ENCODE measurements at regions not wholly inside any gene's neighbourhood (a gene's known extent, or its start where the extent isn't known, plus 50 kb on each side); places are given as distances from the start of the nearest gene placed in this dataset.

DNA sequence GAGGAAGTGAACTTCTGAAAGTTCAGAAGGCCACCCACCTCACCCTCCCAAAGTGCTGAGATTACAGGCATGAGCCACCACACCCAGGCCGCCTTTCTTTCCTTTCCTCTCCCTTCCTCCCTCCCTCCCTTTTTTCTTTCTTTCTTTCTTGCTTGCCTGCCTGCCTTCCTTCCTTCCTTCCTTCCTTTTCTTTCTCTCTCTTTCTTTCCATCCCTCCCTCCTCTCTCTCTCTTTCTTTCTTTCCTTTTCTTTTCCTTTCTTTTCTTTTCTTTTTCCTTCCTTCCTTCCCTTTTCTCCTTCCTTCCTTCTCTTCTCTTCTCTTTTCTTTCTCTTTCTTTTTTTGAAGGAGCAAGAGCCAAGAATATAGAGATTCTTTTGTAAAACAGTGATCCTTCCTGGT lies 208.3 kb upstream of the HMGA2 start:
- ATAC-seq (no peak), DNase-seq (ENCODE audit: low read depth, low spot score) (no peak)
- H3K4me3 ChIP-seq (ENCODE audit: low read depth in 2 of 2, low read length in 2 of 2): no peak overlapping the region
- no peaks in the 10 kb centered on the region for H3K36me3 ChIP-seq (ENCODE audit: control insufficient read depth, insufficient read depth, low read length)
- intact Hi-C loops (cut with micrococcal nuclease; ENCODE audit: unreplicated experiment) (no loop called here), in situ Hi-C loops (cut with HindIII; ENCODE audit: low pct_unique_long_range_greater_than_20kb, low sequenced_read_pairs) (no loop called here)
- POLR2A ChIA-PET: no interaction called here
- no peaks in the 10 kb centered on the region for H3K27me3 ChIP-seq (ENCODE audit: control insufficient read depth, insufficient read depth, low read length)
- no peaks in the 10 kb centered on the region for H3K9me3 ChIP-seq (ENCODE audit: control insufficient read depth, insufficient read depth, low read depth, low read length)
- no peaks in the 10 kb centered on the region for H3K4me1 ChIP-seq (ENCODE audit: control insufficient read depth, insufficient read depth, low read length)
- H3K27ac ChIP-seq (ENCODE audit: low read length): no peak overlapping the region
- TF ChIP-seq, protein P1, sequence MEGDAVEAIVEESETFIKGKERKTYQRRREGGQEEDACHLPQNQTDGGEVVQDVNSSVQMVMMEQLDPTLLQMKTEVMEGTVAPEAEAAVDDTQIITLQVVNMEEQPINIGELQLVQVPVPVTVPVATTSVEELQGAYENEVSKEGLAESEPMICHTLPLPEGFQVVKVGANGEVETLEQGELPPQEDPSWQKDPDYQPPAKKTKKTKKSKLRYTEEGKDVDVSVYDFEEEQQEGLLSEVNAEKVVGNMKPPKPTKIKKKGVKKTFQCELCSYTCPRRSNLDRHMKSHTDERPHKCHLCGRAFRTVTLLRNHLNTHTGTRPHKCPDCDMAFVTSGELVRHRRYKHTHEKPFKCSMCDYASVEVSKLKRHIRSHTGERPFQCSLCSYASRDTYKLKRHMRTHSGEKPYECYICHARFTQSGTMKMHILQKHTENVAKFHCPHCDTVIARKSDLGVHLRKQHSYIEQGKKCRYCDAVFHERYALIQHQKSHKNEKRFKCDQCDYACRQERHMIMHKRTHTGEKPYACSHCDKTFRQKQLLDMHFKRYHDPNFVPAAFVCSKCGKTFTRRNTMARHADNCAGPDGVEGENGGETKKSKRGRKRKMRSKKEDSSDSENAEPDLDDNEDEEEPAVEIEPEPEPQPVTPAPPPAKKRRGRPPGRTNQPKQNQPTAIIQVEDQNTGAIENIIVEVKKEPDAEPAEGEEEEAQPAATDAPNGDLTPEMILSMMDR (IDR thresholded peaks at IDR 0.05): no peak
- TF ChIP-seq POLR2AphosphoS5 (IDR thresholded peaks at IDR 0.05; ENCODE audit: low read depth, low read length) (no peak), SIN3A (IDR thresholded peaks at IDR 0.05; ENCODE audit: borderline replicate concordance, insufficient read depth, low read depth, low read length) (no peak), TCF7L2 (IDR thresholded peaks at IDR 0.05; ENCODE audit: low read depth, low read length) (no peak)
- TF ChIP-seq, protein P2, sequence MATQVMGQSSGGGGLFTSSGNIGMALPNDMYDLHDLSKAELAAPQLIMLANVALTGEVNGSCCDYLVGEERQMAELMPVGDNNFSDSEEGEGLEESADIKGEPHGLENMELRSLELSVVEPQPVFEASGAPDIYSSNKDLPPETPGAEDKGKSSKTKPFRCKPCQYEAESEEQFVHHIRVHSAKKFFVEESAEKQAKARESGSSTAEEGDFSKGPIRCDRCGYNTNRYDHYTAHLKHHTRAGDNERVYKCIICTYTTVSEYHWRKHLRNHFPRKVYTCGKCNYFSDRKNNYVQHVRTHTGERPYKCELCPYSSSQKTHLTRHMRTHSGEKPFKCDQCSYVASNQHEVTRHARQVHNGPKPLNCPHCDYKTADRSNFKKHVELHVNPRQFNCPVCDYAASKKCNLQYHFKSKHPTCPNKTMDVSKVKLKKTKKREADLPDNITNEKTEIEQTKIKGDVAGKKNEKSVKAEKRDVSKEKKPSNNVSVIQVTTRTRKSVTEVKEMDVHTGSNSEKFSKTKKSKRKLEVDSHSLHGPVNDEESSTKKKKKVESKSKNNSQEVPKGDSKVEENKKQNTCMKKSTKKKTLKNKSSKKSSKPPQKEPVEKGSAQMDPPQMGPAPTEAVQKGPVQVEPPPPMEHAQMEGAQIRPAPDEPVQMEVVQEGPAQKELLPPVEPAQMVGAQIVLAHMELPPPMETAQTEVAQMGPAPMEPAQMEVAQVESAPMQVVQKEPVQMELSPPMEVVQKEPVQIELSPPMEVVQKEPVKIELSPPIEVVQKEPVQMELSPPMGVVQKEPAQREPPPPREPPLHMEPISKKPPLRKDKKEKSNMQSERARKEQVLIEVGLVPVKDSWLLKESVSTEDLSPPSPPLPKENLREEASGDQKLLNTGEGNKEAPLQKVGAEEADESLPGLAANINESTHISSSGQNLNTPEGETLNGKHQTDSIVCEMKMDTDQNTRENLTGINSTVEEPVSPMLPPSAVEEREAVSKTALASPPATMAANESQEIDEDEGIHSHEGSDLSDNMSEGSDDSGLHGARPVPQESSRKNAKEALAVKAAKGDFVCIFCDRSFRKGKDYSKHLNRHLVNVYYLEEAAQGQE (IDR thresholded peaks at IDR 0.05; ENCODE audit: insufficient read depth in 1 of 2, low read depth in 2 of 2, low read length in 1 of 2): no peak
- CTCF ChIA-PET: no interaction called here
- no TSS peak for BruUV-seq (replicated peaks)

DNA sequence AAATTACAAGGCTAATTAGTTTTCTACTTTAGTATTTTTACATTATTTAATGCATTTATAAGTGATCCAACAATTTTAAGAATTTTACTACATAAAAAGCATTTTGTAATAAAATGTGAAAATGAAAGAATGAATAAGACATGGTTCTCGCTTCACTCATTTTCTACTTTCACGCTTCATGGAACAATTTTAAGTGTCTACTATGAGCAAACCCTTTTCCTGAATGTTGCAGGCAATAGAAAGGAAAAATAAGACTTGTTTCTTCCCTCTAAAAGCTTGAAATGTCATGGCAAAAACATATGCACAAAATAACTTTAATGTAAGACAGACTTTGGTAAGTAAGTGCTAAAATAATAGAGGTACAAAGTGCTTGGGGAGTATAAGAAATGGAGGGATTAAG lies 205.7 kb upstream of the HMGA2 start:
- in situ Hi-C loops (cut with HindIII; ENCODE audit: low pct_unique_long_range_greater_than_20kb, low sequenced_read_pairs): no loop called here
- no peak for DNase-seq (ENCODE audit: low read depth, low spot score)
- no peaks in the 10 kb centered on the region for H3K36me3 ChIP-seq (ENCODE audit: control insufficient read depth, insufficient read depth, low read length)
- CTCF ChIA-PET: no interaction called here
- intact Hi-C loops (cut with micrococcal nuclease; ENCODE audit: unreplicated experiment): no loop called here
- no peak overlapping the region for H3K4me3 ChIP-seq (ENCODE audit: low read depth in 2 of 2, low read length in 2 of 2)
- POLR2A ChIA-PET: no interaction called here
- H3K9me3 ChIP-seq (ENCODE audit: control insufficient read depth, insufficient read depth, low read depth, low read length): no peaks in the 10 kb centered on the region
- no TSS peak for BruUV-seq (replicated peaks)
- no peaks in the 10 kb centered on the region for H3K27me3 ChIP-seq (ENCODE audit: control insufficient read depth, insufficient read depth, low read length)
- peak overlapping the region; percentile 31; the same call in 1 of the 2 replicates for H3K27ac ChIP-seq (ENCODE audit: low read length)
- TF ChIP-seq, protein P1 (IDR thresholded peaks at IDR 0.05): no peak
- TF ChIP-seq POLR2AphosphoS5 (IDR thresholded peaks at IDR 0.05; ENCODE audit: low read depth, low read length) (no peak), TCF7L2 (IDR thresholded peaks at IDR 0.05; ENCODE audit: low read depth, low read length) (no peak), SIN3A (IDR thresholded peaks at IDR 0.05; ENCODE audit: borderline replicate concordance, insufficient read depth, low read depth, low read length) (no peak)
- TF ChIP-seq, protein P2 (IDR thresholded peaks at IDR 0.05; ENCODE audit: insufficient read depth in 1 of 2, low read depth in 2 of 2, low read length in 1 of 2): no peak
- ATAC-seq: no peak
- H3K4me1 ChIP-seq (ENCODE audit: control insufficient read depth, insufficient read depth, low read length): no peaks in the 10 kb centered on the region

Measured in Panc1 (cell line).